ENCODE measurements at regions not wholly inside any gene's neighbourhood (a gene's known extent, or its start where the extent isn't known, plus 50 kb on each side); places are given as distances from the start of the nearest gene placed in this dataset.

GRCh38 chr3:30130391-30130790 lies 476.0 kb upstream of the TGFBR2 start:
- ATAC-seq = no peak

GRCh38 chr3:30131191-30131590 lies 475.2 kb upstream of the TGFBR2 start:
- ATAC-seq = no peak
- no peak for TF ChIP-seq CSRNP3 (CRISPR knock-in tag; IDR thresholded peaks at IDR 0.05)
- TF ChIP-seq OSR1 (CRISPR knock-in tag; IDR thresholded peaks at IDR 0.05) = no peak
- no peak for TF ChIP-seq TOX (CRISPR knock-in tag; IDR thresholded peaks at IDR 0.05; ENCODE audit: borderline replicate concordance)

More at GRCh38 chr3:30130391-30130790, 476.0 kb upstream of the TGFBR2 start:
- no peak for TF ChIP-seq ZNF565 (CRISPR knock-in tag; conservative IDR thresholded peaks at IDR 0.05; ENCODE audit: low read depth)
- no peak for TF ChIP-seq PPARA (CRISPR knock-in tag; IDR thresholded peaks at IDR 0.05; ENCODE audit: borderline replicate concordance)
- no peak for TF ChIP-seq POU6F1 (CRISPR knock-in tag; IDR thresholded peaks at IDR 0.05; ENCODE audit: borderline replicate concordance, low read depth)
- no peak for TF ChIP-seq ZNF8 (CRISPR knock-in tag; IDR thresholded peaks at IDR 0.05)
- TF ChIP-seq ESRRG (CRISPR knock-in tag; IDR thresholded peaks at IDR 0.05) = no peak
- TF ChIP-seq TCF4 (CRISPR knock-in tag; IDR thresholded peaks at IDR 0.05; ENCODE audit: borderline replicate concordance) = no peak

GRCh38 chr3:30135190-30135589 lies 471.2 kb upstream of the TGFBR2 start:
- no peak for ATAC-seq
- TF ChIP-seq TSHZ2 (CRISPR knock-in tag; IDR thresholded peaks at IDR 0.05) = no peak
- TF ChIP-seq PATZ1 (CRISPR knock-in tag; IDR thresholded peaks at IDR 0.05; ENCODE audit: borderline replicate concordance) = no peak
- no peak for TF ChIP-seq CREB5 (CRISPR knock-in tag; IDR thresholded peaks at IDR 0.05; ENCODE audit: low read depth)

GRCh38 chr3:30139283-30139682 lies 467.1 kb upstream of the TGFBR2 start:
- no peak for ATAC-seq
- TF ChIP-seq ZNF565 (CRISPR knock-in tag; conservative IDR thresholded peaks at IDR 0.05; ENCODE audit: low read depth) (no peak), OSR1 (CRISPR knock-in tag; IDR thresholded peaks at IDR 0.05) (no peak), CSDC2 (CRISPR knock-in tag; IDR thresholded peaks at IDR 0.05) (no peak), TCF4 (CRISPR knock-in tag; IDR thresholded peaks at IDR 0.05; ENCODE audit: borderline replicate concordance) (no peak), PATZ1 (CRISPR knock-in tag; IDR thresholded peaks at IDR 0.05; ENCODE audit: borderline replicate concordance) (no peak), TOX (CRISPR knock-in tag; IDR thresholded peaks at IDR 0.05; ENCODE audit: borderline replicate concordance) (no peak), ZNF70 (CRISPR knock-in tag; IDR thresholded peaks at IDR 0.05) (no peak), TSHZ2 (CRISPR knock-in tag; IDR thresholded peaks at IDR 0.05) (no peak), ESRRG (CRISPR knock-in tag; IDR thresholded peaks at IDR 0.05) (no peak), RARB (CRISPR knock-in tag; IDR thresholded peaks at IDR 0.05) (no peak), CREB5 (CRISPR knock-in tag; IDR thresholded peaks at IDR 0.05; ENCODE audit: low read depth) (no peak), ZC3H10 (CRISPR knock-in tag; IDR thresholded peaks at IDR 0.05) (no peak), SNAI2 (CRISPR knock-in tag; IDR thresholded peaks at IDR 0.05) (no peak), ARNTL (CRISPR knock-in tag; IDR thresholded peaks at IDR 0.05; ENCODE audit: borderline replicate concordance, low read depth) (no peak), PPARA (CRISPR knock-in tag; IDR thresholded peaks at IDR 0.05; ENCODE audit: borderline replicate concordance) (no peak), ZNF8 (CRISPR knock-in tag; IDR thresholded peaks at IDR 0.05) (no peak), ZFP3 (CRISPR knock-in tag; IDR thresholded peaks at IDR 0.05) (no peak)

All from SK-N-SH treated with all-trans-retinoic acid at 6 μM for 48 hours (cell line).